ENCODE measurements at regions not wholly inside any gene's neighbourhood (a gene's known extent, or its start where the extent isn't known, plus 50 kb on each side); places are given as distances from the start of the nearest gene placed in this dataset.

- Histone ChIP-seq H3K4me1 (ENCODE audit: control insufficient read depth, extremely low read depth, insufficient read depth, low read length) (no peaks in the 10 kb centered on the region), H3K9me3 (ENCODE audit: control insufficient read depth, low read depth, low read length) (no peaks in the 10 kb centered on the region), H3K4me3 (ENCODE audit: control insufficient read depth in 2 of 3, extremely low read depth in 1 of 3, insufficient read depth in 2 of 3, low read depth in 1 of 3, low read length in 3 of 3) (no peak overlapping the region), H3K9me1 (ENCODE audit: control insufficient read depth, extremely low read depth, insufficient read depth, low read length) (no peaks in the 10 kb centered on the region), H4K20me1 (ENCODE audit: control insufficient read depth, extremely low read depth, insufficient read depth, low read length) (no peaks in the 10 kb centered on the region), H3K79me2 (ENCODE audit: control insufficient read depth, insufficient read depth, low read length) (no peaks in the 10 kb centered on the region), H2AFZ (ENCODE audit: control insufficient read depth, low read length) (no peak overlapping the region), H3K4me2 (ENCODE audit: control insufficient read depth, extremely low read depth, insufficient read depth, low read depth, low read length) (no peak overlapping the region), H3K9ac (ENCODE audit: control insufficient read depth, extremely low read depth, insufficient read depth, low read length) (no peak overlapping the region), H3K36me3 (ENCODE audit: control insufficient read depth in 2 of 2, extremely low read depth in 1 of 2, insufficient read depth in 2 of 2, low read length in 2 of 2) (no peaks in the 10 kb centered on the region), H3K27me3 (ENCODE audit: control insufficient read depth, extremely low read depth, insufficient read depth, low read length) (no peaks in the 10 kb centered on the region), H3K27ac (ENCODE audit: control insufficient read depth, insufficient read depth, low read length) (no peak overlapping the region)
- TF ChIP-seq, protein P1, sequence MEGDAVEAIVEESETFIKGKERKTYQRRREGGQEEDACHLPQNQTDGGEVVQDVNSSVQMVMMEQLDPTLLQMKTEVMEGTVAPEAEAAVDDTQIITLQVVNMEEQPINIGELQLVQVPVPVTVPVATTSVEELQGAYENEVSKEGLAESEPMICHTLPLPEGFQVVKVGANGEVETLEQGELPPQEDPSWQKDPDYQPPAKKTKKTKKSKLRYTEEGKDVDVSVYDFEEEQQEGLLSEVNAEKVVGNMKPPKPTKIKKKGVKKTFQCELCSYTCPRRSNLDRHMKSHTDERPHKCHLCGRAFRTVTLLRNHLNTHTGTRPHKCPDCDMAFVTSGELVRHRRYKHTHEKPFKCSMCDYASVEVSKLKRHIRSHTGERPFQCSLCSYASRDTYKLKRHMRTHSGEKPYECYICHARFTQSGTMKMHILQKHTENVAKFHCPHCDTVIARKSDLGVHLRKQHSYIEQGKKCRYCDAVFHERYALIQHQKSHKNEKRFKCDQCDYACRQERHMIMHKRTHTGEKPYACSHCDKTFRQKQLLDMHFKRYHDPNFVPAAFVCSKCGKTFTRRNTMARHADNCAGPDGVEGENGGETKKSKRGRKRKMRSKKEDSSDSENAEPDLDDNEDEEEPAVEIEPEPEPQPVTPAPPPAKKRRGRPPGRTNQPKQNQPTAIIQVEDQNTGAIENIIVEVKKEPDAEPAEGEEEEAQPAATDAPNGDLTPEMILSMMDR (optimal IDR thresholded peaks at IDR 0.05 in 1 of 3, IDR thresholded peaks at IDR 0.05 in 1 of 3, conservative IDR thresholded peaks at IDR 0.05 in 1 of 3; ENCODE audit: extremely low read depth in 1 of 3, insufficient read depth in 2 of 3, low read length in 3 of 3), result no peak
- no peak for TF ChIP-seq EZH2 (IDR thresholded peaks at IDR 0.05; ENCODE audit: low read length)
- FAIRE-seq (no peak), DNase-seq (ENCODE audit: low read depth, low spot score) (no peak)
- dilution Hi-C loops (cut with MboI; ENCODE audit: extremely low pct_ligation_motif_present, low sequenced_read_pairs), result no loop called here
These were observed 1239.7 kb upstream of the ALCAM start for GRCh38 chr3:104126864-104127553.

GRCh38 chr3:104127830-104128229 is 1238.9 kb upstream of the ALCAM start:
- H3K36me3 ChIP-seq (ENCODE audit: control insufficient read depth in 2 of 2, extremely low read depth in 1 of 2, insufficient read depth in 2 of 2, low read length in 2 of 2), result no peaks in the 10 kb centered on the region
- no peak overlapping the region for H3K4me2 ChIP-seq (ENCODE audit: control insufficient read depth, extremely low read depth, insufficient read depth, low read depth, low read length)
- FAIRE-seq, result no peak

More at GRCh38 chr3:104127830-104128229, 1238.9 kb upstream of the ALCAM start:
- no peaks in the 10 kb centered on the region for H3K79me2 ChIP-seq (ENCODE audit: control insufficient read depth, insufficient read depth, low read length)
- no peaks in the 10 kb centered on the region for H3K27me3 ChIP-seq (ENCODE audit: control insufficient read depth, extremely low read depth, insufficient read depth, low read length)
- TF ChIP-seq, protein P1 (optimal IDR thresholded peaks at IDR 0.05 in 1 of 3, IDR thresholded peaks at IDR 0.05 in 1 of 3, conservative IDR thresholded peaks at IDR 0.05 in 1 of 3; ENCODE audit: extremely low read depth in 1 of 3, insufficient read depth in 2 of 3, low read length in 3 of 3), result no peak
- TF ChIP-seq EZH2 (IDR thresholded peaks at IDR 0.05; ENCODE audit: low read length), result no peak
- H3K4me1 ChIP-seq (ENCODE audit: control insufficient read depth, extremely low read depth, insufficient read depth, low read length), result no peaks in the 10 kb centered on the region
- H3K9me3 ChIP-seq (ENCODE audit: control insufficient read depth, low read depth, low read length), result no peaks in the 10 kb centered on the region
- no peak overlapping the region for H3K27ac ChIP-seq (ENCODE audit: control insufficient read depth, insufficient read depth, low read length)
- H4K20me1 ChIP-seq (ENCODE audit: control insufficient read depth, extremely low read depth, insufficient read depth, low read length), result no peaks in the 10 kb centered on the region
- dilution Hi-C loops (cut with MboI; ENCODE audit: extremely low pct_ligation_motif_present, low sequenced_read_pairs), result no loop called here
- no peak overlapping the region for H3K9ac ChIP-seq (ENCODE audit: control insufficient read depth, extremely low read depth, insufficient read depth, low read length)
- no peak overlapping the region for H3K4me3 ChIP-seq (ENCODE audit: control insufficient read depth in 2 of 3, extremely low read depth in 1 of 3, insufficient read depth in 2 of 3, low read depth in 1 of 3, low read length in 3 of 3)
- no peak overlapping the region for H2AFZ ChIP-seq (ENCODE audit: control insufficient read depth, low read length)
- no peaks in the 10 kb centered on the region for H3K9me1 ChIP-seq (ENCODE audit: control insufficient read depth, extremely low read depth, insufficient read depth, low read length)
- DNase-seq (ENCODE audit: low read depth, low spot score), result no peak
